ENCODE measurements at regions not wholly inside any gene's neighbourhood (a gene's known extent, or its start where the extent isn't known, plus 50 kb on each side); places are given as distances from the start of the nearest gene placed in this dataset.

DNA sequence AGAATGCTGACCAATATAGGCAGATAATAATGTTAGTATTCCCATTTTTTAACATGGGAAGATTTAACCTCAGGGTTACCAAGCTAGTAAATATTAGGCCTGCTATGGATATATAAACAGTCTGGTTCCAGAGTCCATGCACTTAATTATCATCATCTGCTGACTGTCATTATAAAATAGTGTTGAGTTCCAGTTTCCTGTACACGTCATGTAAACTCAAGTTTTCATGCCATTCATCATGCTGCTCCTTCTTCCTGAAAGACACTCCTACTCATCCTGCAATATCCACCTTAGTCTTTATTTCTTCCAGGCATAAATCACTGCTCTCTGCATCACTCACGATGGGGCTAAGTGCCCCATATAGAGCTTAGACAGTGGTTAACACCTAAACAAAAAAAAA, 420.8 kb upstream of the SPHKAP start:
- H3K27me3 ChIP-seq: no peaks in the 10 kb centered on the region
- H3K9ac ChIP-seq (ENCODE audit: low read depth in 2 of 2, low read length in 2 of 2): no peak overlapping the region
- H3K4me1 ChIP-seq: no peaks in the 10 kb centered on the region
- no peak overlapping the region for H3K27ac ChIP-seq
- DNase-seq: no peak
- no peaks in the 10 kb centered on the region for H3K9me3 ChIP-seq
- no peak overlapping the region for H3K4me3 ChIP-seq
- intact Hi-C loops (cut with DNase I): no loop called here
- H3K36me3 ChIP-seq: no peaks in the 10 kb centered on the region
- no peak for TF ChIP-seq CTCF (IDR thresholded peaks at IDR 0.05)

- no peak for TF ChIP-seq CTCF (IDR thresholded peaks at IDR 0.05)
- no peak for DNase-seq
- Histone ChIP-seq H3K27me3 (no peaks in the 10 kb centered on the region), H3K36me3 (no peaks in the 10 kb centered on the region), H3K27ac (peak overlapping the region; percentile 69), H3K9ac (ENCODE audit: low read depth in 2 of 2, low read length in 2 of 2) (no peak overlapping the region), H3K9me3 (no peaks in the 10 kb centered on the region), H3K4me1 (no peaks in the 10 kb centered on the region), H3K4me3 (no peak overlapping the region)
- intact Hi-C loops (cut with DNase I): no loop called here
These were observed 418.8 kb upstream of the SPHKAP start for GRCh38 chr2:228600265-228600664.

DNA sequence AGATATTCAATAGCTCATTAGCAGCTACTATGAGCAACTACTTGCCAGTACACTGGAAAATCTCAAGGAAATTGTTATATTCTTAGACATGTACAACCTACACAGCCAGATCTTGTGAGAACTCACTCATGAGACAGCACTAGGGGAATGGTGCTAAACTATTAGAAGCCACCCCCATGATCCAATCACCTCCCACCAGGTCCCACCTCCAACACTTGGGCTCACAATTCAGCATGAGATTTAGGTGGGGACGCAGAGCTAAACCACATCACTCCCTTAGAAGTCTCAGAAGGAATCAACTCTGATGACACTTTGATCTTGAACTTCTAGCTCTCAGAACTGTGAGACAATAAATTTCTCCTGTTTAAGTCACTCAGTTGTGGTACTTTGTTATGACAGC, 418.3 kb upstream of the SPHKAP start:
- DNase-seq: no peak
- Histone ChIP-seq H3K36me3 (no peaks in the 10 kb centered on the region), H3K4me3 (no peak overlapping the region), H3K9ac (ENCODE audit: low read depth in 2 of 2, low read length in 2 of 2) (no peak overlapping the region), H3K9me3 (no peaks in the 10 kb centered on the region), H3K4me1 (no peaks in the 10 kb centered on the region), H3K27ac (peak overlapping the region; percentile 69), H3K27me3 (no peaks in the 10 kb centered on the region)
- intact Hi-C loops (cut with DNase I): no loop called here
- no peak for TF ChIP-seq CTCF (IDR thresholded peaks at IDR 0.05)

DNA sequence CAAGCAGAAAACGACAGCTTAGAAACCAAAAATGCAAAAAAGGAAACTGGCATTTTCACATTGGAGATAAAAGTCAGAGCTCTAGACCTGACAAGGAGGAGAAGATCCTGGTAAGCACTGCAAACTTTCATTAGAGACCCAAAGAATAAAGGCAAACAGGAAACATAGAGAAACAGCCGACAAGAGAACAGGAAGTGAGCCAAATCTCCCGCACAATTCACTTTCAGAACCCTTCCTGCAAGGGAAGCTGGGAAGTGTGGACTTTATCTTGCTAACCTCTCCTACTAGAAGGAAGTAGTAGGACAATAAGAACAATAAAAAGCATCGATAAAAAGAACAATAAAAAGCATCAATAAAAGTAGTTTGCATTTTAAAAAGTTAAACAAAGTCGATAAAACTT, 417.8 kb upstream of the SPHKAP start:
- Histone ChIP-seq H3K27ac (peak overlapping the region; percentile 69), H3K4me1 (no peaks in the 10 kb centered on the region), H3K9me3 (no peaks in the 10 kb centered on the region), H3K9ac (ENCODE audit: low read depth in 2 of 2, low read length in 2 of 2) (no peak overlapping the region), H3K4me3 (no peak overlapping the region), H3K27me3 (no peaks in the 10 kb centered on the region), H3K36me3 (no peaks in the 10 kb centered on the region)
- DNase-seq: peak; percentile 71
- TF ChIP-seq CTCF (IDR thresholded peaks at IDR 0.05): no peak
- intact Hi-C loops (cut with DNase I): no loop called here

DNA sequence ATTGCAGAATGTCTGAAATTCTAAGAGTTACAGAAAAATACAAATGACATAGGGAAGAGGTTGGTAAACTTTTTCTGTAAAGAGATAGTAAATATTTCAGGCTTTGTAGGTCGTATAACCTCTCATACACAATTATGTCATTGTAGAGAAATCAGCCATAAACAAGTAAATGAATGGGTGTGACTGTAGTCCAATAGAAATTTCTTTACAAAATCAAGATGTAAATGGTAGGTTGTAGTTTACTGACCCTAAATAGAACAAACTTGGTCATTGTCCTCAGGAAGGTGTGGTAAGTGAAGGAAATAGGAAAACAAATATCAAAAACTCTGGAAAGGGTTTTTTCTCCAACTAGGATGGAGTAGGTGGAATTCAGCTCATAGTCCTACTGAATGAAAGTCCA, 415.5 kb upstream of the SPHKAP start:
- H3K9ac ChIP-seq (ENCODE audit: low read depth in 2 of 2, low read length in 2 of 2): no peak overlapping the region
- no peaks in the 10 kb centered on the region for H3K27me3 ChIP-seq
- intact Hi-C loops (cut with DNase I): no loop called here
- no peak overlapping the region for H3K4me3 ChIP-seq
- no peaks in the 10 kb centered on the region for H3K9me3 ChIP-seq
- DNase-seq: no peak
- TF ChIP-seq CTCF (IDR thresholded peaks at IDR 0.05): no peak
- H3K36me3 ChIP-seq: no peaks in the 10 kb centered on the region
- H3K4me1 ChIP-seq: no peaks in the 10 kb centered on the region
- peak overlapping the region; percentile 47 for H3K27ac ChIP-seq

GRCh38 chr2:228594012-228594411, 412.5 kb upstream of the SPHKAP start:
- H3K4me1 ChIP-seq: no peaks in the 10 kb centered on the region
- no peak for TF ChIP-seq CTCF (IDR thresholded peaks at IDR 0.05)
- intact Hi-C loops (cut with DNase I): no loop called here
- no peak overlapping the region for H3K9ac ChIP-seq (ENCODE audit: low read depth in 2 of 2, low read length in 2 of 2)
- no peaks in the 10 kb centered on the region for H3K36me3 ChIP-seq
- H3K4me3 ChIP-seq: no peak overlapping the region
- DNase-seq: no peak
- peak overlapping the region; percentile 8 for H3K27ac ChIP-seq
- H3K9me3 ChIP-seq: no peaks in the 10 kb centered on the region
- no peaks in the 10 kb centered on the region for H3K27me3 ChIP-seq
